ENCODE measurements at regions not wholly inside any gene's neighbourhood (a gene's known extent, or its start where the extent isn't known, plus 50 kb on each side); places are given as distances from the start of the nearest gene placed in this dataset.
A peak's percentile ranks its signal among the peaks of the same experiment; 100 is the strongest.

GRCh38 chr6:45791211-45792168, 224.2 kb downstream of the CLIC5 start:
- DNase-seq (ENCODE audit: low spot score), result peak; percentile 10
- peak; percentile 23 for FAIRE-seq

DNA sequence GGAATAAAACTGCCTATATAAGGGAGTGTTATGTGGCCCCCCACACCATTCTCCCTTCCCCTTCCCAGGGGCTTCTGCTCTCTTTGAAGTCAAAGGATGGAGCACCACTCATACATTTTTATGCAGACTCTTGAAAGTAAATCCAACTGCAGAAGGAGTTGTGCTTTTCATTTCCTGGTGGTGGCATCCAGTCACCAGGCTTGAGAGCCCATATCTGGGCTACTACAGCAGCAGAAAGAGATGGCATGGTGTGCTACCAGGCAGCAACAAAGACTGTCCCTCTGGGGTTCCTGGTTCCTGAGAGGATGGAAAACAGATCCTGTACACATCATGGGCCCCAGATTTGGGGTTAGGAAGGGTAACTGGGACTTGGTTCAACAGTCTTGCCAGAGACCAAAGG, 226.4 kb downstream of the CLIC5 start:
- FAIRE-seq, result no peak
- no peak for DNase-seq (ENCODE audit: low spot score)

DNA sequence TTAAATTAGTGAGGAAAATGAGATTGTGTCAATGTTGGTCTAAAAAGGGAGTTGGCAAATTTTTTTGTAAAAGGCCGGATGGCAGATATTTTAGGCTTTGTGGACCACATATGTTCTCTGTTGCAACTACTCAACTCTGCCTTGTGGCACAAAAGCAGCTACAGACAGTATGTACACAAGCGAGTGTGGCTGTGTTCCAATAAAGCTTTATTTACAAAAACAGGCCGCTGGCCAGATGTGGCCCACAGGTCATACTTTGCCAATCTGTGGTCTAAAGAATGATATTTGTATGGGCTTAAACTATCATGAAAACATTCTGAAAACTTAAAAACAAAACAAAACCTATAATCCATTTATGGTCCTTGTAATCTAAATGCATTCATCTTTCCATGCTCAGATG, 228.3 kb downstream of the CLIC5 start:
- FAIRE-seq, result no peak

GRCh38 chr6:45786355-45786781, 229.3 kb downstream of the CLIC5 start:
- DNase-seq (ENCODE audit: low spot score), result no peak
- no peak for FAIRE-seq

More for the DNA sequence above, 228.3 kb downstream of the CLIC5 start:
- no peak for DNase-seq (ENCODE audit: low spot score)

DNA sequence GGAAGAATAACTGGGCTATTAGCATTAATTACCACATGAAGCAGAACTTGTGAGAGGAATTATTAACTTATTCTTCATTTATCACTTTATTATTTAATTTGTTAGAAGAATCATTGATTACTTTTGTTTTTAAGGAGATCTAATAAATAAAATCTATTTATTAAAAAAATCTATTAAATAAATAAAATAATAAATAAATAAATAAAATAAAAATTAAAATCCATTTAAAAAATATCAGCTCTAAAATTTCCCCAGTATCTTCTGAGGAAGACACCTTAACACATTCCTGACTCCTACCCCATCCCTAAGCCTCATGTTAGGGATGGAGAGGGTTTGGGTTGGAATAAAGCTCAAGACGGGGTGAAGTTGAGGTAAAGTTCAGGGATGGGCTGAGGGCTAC, 231.4 kb downstream of the CLIC5 start:
- DNase-seq (ENCODE audit: low spot score) (no peak), FAIRE-seq (no peak)

DNA sequence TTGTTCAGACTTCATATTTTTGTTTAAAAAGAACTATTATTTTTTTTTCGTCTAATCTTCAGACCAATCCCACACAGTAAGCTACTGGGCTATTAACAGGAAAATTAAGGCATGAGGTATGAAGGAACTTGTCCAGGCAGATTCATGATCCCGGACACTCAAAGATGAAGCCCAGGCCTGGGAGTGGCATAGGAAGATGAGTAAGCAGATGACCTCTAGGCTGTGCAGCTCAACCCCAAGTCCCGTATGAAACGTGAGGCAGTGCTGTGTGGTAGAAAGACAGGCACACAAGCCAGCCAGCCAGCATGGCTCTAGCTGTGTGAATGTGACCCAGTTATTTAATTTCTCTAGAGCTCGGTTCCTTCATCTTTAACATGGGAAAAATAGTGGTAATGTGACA, 231.9 kb downstream of the CLIC5 start:
- DNase-seq (ENCODE audit: low spot score) (no peak), FAIRE-seq (no peak)

DNA sequence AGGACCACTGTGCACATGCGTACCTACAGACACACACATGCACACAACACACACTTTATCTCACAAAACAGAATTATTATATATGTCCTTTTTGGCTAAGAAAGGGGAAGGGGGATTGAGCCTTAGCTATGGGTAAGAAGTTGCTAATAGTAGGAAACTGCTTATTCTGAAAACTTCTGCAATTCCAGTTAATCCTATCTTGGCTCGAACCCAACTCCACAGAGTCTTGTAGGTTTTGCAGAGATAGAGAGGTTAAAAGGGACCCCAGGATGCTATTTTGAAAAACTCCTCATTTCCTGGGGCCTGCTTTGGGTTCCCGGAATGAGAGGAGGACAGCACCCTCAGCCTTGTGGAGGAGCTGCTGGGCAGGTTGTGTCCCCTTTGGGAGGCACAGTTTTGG, 233.8 kb downstream of the CLIC5 start:
- DNase-seq (ENCODE audit: low spot score) (no peak), FAIRE-seq (no peak)

DNA sequence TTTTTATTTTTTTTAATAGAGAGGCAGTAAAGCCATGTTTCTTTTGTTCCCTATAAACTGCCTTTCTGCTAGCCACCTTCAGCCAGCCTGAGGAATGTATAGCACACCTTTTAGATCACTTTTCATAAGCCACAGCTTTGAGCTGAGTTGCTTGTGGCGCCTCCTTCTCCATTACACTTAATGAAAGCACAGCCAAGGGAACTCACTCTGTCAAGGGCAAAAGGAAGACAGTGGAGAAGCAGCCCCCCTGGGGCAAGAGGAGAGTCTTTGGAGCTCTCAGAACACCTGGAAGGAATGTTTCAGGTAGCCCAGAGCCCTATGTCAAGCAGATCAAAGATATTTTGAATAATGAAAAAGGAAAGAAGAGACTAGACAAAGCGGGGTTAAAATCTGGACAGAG, 235.1 kb downstream of the CLIC5 start:
- no peak for FAIRE-seq
- no peak for DNase-seq (ENCODE audit: low spot score)

DNA sequence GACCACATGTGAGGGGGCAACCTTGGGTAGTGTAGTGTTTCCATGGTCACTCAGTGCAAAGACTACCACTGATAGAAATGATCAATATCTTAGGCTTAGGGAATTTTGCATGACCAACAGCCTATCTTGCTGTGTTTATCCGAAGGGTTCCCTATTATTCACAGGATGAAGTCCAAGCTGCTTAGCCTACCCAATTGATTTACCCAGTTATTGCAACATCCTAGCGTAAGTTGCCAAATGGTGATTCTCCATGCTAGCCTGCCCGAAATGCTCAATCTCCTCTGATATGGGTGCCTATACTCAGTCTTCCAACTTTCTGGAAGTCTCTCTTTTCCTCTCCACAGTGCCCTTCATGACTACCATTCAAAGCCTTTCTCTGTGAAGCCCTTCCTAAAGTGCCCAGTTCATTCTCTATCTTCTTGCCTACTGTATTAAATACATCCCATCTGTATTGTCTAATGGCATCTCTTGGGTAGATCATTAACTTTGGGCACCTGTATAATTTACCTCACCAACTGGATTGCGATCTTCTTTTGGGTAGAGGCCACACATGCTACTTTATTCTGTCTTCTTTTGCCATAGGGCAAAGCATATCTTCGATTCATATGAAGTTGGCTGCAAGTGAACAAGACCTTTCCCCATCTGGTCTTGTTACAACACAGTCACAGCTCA, 240.5 kb downstream of the CLIC5 start:
- FAIRE-seq, result no peak
- DNase-seq (ENCODE audit: low spot score), result no peak

DNA sequence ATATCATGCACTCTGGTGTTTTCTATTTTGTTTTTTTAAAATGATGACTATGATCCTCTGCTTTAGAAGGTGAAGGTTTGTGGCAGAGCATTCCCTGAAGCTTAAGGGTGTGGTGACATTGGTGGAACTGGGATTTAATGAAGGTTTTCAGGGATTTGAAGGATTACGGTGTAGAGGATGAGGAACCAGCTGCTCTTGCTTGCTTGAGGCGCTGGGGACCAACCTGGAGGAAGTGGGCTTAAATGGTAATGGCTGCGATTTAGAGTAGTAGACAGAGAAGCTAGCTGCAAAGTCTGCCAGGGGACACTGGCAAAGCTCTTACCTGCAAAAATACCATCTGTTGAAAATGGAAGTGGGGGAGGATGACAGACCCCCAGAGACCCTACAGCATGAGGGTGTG, 241.8 kb downstream of the CLIC5 start:
- DNase-seq (ENCODE audit: low spot score) (no peak), FAIRE-seq (no peak)

DNA sequence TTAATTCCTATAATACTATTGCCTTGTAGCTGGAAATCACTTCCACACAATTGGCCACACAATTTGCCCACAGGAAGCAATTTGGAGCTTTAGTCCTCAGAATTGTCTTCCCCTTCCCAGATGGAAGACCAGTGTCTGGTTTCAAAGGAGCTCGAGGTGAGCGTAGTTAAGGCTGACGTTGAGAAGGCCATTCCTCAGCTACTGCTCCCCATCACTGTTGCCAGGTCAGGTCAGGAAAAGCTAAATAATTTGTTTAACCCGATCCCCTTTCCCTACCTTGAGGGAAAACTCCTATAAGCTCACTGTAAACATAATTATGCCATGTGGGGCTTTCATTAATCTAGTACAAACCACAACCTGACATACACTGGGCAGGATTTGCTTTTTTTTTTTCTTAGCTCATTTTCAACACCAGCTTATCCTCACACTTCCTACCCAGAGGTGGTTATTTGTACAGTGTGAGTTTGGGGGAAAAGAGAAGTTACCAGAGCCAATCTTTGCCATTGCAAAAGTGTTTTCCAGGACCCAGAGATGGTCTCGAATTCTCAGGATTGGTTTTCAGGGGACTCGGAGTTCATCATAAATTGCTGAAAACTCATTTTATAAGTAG, 242.7 kb downstream of the CLIC5 start:
- FAIRE-seq, result no peak
- DNase-seq (ENCODE audit: low spot score), result no peak

- DNase-seq (ENCODE audit: low spot score) (no peak), FAIRE-seq (no peak)
Observed at GRCh38 chr6:45772051-45772450, 243.6 kb downstream of the CLIC5 start.

- DNase-seq (ENCODE audit: low spot score) (no peak), FAIRE-seq (no peak)
Observed at GRCh38 chr6:45763281-45763680, 252.4 kb downstream of the CLIC5 start.

GRCh38 chr6:45759472-45759810, 256.2 kb downstream of the CLIC5 start:
- DNase-seq (ENCODE audit: low spot score) (no peak), FAIRE-seq (no peak)

DNA sequence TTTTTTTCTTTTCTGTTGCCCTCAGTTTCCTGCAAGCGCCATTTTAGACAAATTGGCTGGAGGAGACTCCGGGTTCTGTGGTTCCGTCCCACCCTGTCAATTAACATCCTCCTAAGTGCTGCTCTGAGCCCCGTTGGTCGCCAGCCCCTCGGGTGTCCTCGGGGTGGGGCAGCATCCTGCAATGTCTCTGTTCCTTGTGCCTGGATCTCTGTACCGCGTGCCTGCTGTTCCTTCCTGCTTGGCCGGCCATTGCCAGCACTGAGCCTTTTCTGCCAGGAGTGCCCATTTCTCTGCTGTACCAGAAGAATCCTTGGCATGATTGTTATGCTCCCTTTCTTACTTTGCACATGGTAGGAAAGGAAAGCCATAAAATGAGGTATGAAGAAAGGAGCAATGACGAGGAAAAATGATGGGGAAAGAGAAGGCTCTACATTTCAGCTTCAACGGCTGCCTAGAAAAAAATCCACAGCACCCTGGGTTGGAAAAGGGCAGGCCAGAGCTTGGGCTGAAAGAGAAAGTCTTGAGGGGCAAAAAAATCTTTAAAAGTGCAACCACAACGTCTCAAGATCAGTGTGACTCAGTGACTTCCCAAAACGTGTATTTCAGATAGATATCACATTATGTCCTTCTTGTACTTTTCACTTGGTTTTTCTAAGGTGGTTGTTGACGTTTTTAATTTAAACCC, 256.7 kb downstream of the CLIC5 start:
- DNase-seq (ENCODE audit: low spot score) (no peak), FAIRE-seq (no peak)

DNA sequence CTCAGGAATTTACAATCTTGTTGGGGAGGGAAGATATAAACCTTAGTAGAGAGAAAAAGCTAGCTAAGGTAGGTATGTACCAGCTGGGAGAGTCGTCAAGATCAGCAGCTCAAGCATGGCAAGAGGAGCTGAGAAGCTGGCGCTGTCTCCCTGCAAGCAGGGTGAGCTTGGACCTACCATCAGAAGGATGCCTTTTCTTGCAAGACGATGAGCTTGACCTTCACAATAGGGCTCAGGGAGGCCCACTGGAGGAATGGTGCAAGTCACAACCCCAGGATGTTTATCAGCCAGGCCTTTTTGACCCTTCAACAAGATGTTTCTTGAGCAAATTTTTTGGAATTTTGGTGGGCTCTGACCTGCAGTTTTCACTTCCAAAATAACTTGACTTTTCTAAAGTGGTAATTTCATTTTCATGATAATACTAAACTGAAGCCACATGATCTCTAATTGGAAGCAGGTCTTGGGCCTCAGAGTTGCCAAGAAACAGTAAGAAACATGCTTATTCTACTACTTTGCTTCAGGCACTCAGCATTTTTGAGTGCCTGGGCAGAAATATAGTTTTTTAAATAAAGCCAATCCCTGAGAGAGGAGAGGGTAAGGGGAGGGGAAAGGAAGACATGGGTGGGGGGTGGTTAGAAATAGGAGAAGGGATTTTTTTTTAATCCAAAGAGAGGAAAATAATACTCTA, 258.1 kb downstream of the CLIC5 start:
- FAIRE-seq (no peak), DNase-seq (ENCODE audit: low spot score) (no peak)

DNA sequence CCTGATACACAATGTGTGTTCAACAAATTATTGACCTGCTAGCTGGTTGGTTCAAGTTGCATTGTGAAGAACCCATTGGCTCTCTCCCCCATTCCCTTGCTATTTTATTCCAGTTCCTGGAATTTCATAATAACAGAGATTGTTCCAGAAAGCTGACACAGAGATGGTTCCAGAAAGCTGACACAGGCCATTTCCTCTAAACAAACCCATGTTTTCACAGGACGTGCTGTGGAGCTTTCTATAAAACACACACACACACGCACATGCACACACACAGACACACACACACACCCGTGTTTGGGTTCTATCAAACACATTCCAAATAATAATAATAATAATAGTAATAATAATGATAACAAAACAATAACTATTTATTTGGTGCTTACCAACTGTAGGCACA, 259.1 kb downstream of the CLIC5 start:
- DNase-seq (ENCODE audit: low spot score) (no peak), FAIRE-seq (no peak)

- DNase-seq (ENCODE audit: low spot score) (no peak), FAIRE-seq (no peak)
Observed at GRCh38 chr6:45754432-45754831, 261.2 kb downstream of the CLIC5 start.

DNA sequence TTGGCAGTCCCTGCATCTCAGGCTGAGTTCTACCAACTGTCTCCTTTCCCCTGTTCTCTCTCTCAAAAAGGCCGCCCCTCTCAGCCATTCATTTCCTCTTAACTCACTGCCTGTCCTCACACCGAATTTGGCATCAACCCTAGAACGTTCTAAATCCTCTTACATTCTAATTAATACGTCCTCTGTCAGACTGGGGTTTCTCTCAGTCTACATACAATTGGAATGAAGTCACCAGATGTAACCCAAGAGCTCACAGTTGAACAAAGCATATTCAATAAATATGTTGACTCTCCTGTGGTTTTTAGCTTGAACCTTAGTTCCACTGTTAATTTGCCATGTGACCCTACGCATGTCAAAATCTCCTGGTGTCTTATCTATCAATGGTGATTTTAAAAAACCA, 269.6 kb downstream of the CLIC5 start:
- FAIRE-seq, result no peak
- peak; percentile 36 for DNase-seq (ENCODE audit: low spot score)

DNA sequence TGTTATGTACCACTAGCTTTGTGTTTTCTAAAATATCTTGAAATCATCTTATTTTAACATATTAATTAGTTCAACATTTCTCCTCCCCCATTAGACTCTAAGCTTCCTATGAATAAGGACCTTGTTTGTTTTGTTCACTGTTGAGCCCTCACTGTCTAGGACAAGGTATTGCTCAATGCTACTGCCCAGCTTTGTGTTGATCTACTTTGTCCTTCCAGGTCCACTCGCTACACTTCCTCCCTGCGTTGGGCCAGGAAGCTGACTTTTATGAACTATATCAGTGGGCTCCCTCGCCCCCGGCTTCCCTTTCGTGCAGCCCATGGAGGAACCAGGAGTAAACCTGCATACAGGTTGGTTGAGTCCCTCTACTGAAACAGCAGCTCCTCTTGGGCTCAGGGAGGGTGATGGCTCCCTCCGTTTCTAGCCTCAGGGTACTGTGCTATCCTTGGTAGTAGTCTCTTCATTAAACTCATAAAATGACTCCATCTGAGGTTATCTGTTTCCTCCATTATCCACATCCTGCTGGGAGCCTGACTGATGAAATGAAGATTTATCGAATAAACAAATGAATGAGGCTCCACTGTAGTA, 272.5 kb downstream of the CLIC5 start:
- no peak for FAIRE-seq

GRCh38 chr6:45742591-45742990, 273.1 kb downstream of the CLIC5 start:
- FAIRE-seq (no peak), DNase-seq (ENCODE audit: low spot score) (no peak)

More for the DNA sequence above, 272.5 kb downstream of the CLIC5 start:
- DNase-seq (ENCODE audit: low spot score), result no peak

All from urothelium cell line (cell line).